ENCODE measurements at regions not wholly inside any gene's neighbourhood (a gene's known extent, or its start where the extent isn't known, plus 50 kb on each side); places are given as distances from the start of the nearest gene placed in this dataset.

DNA sequence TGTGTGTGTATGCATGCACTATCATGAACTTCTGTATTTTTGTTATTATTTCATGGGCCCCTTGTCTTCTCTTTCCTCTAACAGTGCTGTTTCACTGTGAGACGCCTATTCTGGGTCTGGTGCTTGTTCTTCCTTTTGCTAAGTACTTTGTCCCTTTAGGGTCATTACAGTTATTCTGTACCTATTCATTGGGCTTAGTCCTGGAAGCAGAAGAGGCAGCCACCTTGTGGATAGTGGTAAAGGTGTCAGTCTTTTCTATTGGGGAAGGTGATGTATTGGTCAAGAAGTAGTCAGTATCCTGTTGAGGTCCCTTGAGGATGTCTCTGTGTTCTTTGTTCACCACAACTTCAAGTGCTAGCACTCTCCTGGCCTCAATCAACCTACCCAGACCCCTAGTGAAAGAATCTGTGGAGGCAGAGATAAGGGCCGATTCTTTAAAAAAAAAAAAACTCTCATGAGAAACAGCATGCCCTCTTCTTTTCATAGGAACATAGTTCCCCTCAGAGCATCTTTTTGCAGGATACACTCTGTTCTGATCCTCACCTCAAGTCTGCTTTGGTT is 593.8 kb downstream of the SPRY1 start:
- no peak for DNase-seq (ENCODE audit: low spot score)

DNA sequence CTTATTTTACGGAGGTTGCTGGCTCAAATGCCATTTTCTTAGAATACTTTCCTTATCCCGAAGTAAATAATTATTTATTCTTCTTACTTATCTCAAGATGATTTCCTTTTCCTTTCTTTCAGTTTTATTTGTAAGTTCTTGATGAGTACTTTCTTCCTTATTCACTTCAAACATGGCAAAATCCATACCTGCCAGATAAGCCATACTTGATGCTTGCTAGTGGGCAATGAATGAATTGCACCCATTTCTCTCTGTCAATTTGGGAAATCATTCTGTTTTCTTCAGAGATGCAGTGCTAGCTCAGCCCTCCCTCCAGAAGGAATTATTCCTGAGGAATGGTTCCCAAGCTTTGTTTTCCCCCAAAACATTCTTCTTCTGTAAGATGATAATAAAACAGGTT is 598.3 kb downstream of the SPRY1 start:
- DNase-seq (ENCODE audit: low spot score) = no peak

DNA sequence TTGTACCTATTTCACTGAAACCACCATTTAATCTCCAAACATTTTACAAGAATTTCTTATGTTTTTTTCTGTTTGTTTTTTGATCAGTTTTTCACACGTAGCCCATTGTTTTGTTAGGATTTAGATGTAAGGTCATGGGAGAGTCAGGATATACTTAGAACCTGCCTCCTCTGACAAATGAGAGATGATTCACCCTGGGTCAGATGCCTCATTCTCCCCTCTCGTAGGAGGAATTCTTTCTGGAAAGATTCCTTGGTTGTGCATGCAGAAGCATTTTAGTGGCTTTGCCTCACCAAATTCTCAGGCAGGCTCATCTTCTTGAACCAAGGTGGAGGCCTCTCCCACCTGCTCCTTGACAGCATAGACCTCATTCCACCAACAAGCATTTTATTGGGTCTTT is 599.3 kb downstream of the SPRY1 start:
- DNase-seq (ENCODE audit: low spot score) = peak; percentile 12

DNA sequence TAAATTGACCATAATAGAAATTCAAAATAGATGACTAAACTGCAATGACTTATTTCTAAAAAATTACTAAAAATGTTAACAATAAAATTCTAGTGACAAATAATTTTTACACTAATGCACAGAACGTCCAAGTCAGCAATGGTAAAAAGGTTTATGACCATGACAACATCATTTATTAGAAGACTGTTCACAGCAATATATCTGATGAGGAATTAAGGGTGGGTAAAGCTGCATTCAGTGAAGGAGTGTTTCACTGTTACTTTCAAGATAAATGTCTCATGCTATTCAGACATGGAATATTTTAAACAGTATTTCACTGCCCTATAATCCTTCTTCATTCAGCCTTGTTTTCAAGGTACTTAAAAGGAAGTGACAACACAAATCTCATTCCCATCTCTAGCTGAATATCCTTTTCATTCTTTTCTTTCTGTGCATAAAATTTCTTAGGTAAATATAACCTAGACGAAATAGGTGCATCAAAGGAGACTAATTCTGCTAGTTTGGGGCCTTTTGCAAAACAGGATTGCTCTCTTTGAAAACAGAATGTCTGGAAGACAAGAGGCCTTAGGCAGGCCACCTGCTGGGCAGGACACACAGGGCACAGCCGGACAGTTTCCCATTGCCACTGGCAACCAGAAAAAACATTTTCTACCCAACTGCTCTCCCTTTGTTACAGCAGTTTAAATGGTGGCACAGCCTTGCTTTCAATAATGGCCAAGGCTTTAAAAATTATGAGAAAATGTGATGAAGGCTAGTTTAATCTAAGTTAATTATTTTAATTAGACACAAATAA is 600.3 kb downstream of the SPRY1 start:
- DNase-seq (ENCODE audit: low spot score) = no peak

DNA sequence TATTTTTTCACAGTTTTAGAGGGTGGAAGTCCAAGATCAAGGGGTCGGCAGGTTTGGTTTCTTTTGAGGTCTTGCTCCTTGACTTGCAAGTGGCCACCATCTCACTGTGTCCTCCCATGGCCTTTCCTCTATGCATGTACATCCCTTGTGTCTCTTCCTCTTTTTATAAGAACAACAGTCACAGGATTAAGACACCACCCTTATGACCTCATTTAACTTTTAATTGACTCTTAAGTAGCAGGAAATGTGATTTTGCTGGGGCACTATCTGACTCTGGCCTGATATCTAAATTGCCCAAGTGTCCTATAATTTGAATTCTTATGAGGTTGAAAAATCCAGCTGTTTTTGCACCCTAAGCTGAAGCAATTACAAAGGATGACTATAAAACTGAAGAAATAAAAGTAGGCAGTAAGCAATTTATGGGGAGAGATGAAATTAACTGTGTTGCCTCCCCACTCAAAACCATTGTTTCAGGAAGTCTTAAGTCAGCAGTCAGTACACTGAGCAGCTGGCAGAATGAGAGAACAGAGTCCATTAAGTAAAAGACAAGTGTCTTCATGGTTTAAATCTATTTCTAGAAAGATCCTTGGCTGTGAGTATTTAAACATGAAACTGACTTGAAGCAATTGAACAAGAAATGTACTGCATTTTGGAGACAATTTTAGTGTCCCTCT is 601.3 kb downstream of the SPRY1 start:
- DNase-seq (ENCODE audit: low spot score) = no peak

DNA sequence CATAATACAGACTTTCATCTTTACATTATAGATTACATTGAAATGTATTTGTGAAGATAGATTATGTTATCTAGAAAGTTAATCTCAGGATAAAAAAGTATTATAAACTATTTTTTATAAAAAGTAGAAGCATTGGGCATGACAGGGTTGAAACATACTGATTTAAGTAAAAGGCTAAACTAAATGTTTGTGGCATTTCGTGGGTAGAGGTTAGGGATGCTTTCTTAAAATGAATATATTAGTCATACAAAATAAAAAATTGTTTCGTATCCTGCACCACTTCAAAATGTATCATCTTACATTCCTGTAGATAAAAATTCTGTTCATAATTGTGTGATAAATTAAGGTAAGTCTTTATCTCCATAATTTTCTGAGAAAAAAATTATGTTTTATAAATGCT is 603.6 kb downstream of the SPRY1 start:
- DNase-seq (ENCODE audit: low spot score) = no peak

DNA sequence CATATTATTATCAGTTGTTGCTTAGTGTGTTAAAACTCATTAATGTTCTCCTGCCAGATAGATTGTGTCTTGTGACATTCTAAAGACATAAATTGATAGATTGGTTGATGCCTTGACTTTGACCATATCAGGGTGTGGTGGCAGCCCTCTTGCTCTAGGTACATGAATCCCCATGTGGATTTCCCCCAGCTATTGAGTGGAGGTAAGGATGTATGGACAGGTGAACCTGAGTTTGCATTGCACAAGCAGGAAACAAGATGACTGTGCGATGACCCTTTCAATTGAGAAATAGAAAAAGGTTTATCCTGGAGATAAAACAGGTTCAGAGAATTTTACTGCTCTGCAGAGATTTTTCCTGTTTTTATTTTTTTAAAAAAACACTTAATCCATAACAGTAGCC is 619.2 kb downstream of the SPRY1 start:
- DNase-seq (ENCODE audit: low spot score) = no peak

DNA sequence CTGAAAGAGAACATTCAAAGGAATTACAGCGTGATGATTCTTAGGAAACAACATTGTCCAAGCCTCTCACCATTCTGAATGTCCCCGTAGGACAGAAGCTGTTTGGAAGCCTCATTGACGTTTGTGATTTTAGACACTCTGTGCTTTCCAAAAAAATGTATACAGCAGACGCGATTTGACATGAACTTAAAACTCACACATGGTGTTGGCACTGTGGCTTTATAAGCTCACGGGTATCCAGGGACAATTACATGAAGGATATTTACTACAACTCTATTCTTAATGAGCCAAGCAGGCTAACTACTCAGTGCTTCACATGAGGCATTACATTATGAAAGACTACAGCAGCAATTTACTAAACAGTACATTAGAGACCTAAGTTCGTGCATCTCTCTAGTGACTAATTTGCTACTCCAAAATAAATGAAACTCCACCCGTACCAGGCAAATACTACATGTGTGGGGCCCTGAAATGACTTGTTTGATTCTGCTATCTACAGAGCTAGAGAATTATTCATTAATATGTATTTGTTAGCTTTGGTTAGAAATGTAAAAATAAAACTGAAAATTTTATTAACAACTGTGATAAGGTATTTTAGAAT is 620.7 kb downstream of the SPRY1 start:
- no peak for DNase-seq (ENCODE audit: low spot score)

DNA sequence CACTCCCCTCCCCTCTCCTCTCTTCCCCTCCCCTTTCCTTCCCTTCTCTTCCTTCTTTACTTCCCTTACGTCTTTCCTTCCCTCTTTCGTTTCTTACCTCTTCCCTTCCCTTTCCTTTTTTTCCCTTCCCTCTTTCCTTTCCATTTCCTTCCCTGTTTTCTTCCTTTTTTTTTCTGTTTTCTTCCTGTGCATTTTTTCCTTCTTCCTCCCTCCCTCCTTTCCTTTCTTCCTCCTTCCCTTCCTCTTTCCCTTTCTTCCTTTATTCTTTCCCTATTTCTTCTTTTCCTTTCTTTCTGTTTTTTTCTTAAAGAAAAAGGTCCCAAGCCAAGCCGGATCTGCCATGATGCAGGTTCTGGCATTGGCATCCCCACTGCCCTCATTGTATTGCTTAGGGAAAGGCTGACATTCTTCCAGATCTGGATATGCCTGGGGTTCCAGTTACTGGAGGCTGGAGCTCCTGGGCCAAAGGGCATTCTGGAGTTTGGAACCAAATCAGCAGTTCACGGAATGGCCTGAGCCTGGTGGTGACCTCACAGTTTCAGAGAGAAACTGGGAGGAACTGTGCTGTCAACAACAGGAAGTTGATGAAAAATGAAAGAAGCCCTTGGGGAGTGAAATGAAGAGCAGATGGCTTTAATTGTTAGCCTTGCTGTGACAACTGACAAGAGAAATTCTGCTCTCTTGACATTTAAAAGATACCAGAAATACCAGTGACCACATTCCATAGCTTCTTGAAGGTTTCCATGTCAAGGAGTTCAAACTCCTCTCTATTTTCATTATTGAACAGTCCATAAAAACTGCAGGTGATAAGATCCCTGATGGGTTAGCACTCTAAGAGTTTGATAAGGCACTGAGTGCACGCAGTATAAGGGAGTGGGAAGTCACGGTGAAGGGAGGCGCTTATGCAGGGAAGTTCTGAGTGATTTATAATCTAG is 622.1 kb downstream of the SPRY1 start:
- DNase-seq (ENCODE audit: low spot score) = peak; percentile 40

DNA sequence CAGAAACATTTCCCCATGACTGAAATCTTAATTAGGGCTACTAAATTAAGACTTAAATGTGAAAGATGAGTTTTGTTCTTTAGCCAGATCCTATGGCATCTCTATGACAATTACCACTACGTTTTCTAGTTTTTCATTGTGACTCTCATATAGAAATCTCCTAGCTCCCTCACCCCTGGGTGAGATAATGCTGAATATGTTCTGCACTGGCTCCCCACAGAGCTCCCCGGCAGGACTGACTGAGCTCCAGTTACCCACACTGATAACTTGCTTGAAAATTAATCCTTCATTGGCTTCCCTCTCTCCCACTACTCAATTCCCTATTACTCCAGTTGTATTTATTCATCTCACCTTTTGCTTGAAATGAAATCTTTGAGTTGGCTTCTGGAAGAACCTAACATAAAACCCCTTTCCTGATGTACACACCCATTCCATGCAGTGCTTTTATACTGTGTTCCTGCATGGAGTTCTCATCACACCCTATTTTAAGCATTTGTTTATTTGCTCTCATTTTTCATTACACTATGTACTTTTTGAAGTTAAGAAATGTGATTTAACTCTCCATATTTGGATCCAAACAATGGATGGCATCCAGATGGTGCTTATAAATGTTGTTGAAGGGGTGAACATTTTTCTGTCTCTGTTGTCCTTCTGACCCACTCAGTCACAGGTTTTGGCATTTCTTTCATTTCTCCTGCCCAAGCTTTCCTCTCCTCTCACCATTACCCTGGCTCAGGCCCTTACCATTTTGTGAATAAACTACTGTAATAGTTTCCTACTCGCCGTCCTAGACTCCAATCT is 623.4 kb downstream of the SPRY1 start:
- DNase-seq (ENCODE audit: low spot score) = no peak

DNA sequence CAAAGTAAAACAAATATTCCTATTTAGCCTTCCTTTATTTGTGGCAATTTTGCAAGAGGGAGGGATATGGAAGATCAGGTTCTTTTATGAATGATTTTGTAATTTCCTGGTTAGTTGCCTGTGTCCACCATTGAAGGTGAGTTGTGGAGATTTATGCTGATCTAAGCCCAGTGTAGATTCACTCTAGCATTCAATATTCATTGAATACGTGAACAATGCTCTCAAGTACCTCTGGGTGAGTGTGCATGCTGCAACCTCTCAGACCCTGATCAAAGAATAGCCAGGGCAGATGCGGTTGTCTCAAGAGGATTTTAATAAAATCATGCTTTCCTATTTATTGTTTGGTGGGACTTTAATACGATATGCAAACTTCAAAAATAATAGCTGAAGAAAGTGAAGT is 628.4 kb downstream of the SPRY1 start:
- no peak for DNase-seq (ENCODE audit: low spot score)

DNA sequence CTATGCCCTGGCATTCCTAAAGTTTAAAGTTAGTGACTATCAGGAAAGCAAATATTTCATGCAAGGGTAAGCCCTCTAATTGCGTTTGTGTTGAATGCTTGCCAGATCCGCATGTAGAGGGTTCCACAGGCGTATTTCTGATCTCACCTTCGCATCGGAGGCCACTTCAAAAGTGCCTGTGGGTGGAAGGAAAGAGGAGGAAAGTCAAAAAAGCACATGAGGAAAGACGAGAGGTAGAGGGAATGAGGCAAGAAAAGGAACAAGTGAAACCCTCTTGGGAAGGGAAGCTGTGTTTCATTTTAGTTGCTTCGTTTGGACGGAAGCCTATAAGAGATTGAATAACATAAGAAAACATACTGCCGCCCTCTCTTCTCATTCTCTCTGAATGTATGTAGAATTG is 628.8 kb downstream of the SPRY1 start:
- DNase-seq (ENCODE audit: low spot score) = no peak

DNA sequence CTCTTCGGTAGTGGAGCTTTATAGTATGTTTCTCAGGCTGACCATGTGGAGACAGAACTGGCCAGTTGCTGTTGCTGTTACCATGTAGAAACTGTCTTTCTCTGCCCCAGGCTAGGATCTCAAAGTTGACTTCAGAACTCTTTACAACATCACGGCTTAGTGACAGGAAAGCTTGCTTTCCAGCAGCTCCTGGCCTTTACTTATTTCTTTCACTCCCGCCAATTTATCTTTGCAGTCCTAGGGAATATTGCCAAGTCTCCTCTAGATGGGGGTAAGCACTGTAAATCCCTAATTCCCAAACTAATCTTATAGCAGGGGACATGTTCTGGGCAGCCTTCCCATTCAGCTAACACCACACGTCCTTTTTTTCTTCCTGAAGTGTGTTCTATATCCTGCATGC is 631.6 kb downstream of the SPRY1 start:
- DNase-seq (ENCODE audit: low spot score) = no peak

DNA sequence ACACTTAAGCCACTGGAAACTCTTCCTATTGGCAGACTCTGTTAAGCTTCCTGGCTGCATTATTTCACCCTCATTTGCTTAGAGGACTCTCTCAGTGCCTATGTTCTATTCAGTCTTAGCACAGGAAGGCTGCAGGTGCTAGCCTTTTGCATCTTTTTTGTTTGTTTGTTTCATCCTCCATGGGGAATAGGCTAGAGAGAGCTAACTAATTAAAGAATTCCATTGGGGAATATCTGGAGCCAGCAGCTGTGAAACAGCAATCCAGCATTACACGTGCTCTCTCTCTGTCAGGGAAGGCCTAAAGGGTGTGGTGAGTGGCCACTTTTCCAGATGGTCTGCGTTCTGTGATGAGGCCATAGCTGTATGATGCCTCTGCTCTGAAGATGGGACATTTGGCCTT is 633.6 kb downstream of the SPRY1 start:
- DNase-seq (ENCODE audit: low spot score) = no peak

DNA sequence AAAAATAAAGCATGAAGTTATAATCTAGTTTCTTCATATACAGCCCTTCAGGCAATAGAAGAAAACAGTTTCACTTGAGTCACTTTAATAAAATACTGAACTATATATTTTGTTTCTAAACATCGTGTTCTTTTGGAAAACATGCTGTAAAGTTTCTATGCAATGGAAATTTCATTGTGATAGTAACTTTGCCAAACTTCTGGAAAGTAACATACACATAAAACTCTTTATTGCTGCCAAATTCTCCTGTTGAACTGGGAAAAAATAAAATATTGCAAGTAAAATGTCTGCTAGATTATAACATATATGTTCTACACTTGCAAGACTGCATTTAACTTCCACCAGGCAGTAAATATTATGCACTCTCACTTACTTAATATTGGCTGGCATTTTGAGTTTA is 635.4 kb downstream of the SPRY1 start:
- DNase-seq (ENCODE audit: low spot score) = no peak

DNA sequence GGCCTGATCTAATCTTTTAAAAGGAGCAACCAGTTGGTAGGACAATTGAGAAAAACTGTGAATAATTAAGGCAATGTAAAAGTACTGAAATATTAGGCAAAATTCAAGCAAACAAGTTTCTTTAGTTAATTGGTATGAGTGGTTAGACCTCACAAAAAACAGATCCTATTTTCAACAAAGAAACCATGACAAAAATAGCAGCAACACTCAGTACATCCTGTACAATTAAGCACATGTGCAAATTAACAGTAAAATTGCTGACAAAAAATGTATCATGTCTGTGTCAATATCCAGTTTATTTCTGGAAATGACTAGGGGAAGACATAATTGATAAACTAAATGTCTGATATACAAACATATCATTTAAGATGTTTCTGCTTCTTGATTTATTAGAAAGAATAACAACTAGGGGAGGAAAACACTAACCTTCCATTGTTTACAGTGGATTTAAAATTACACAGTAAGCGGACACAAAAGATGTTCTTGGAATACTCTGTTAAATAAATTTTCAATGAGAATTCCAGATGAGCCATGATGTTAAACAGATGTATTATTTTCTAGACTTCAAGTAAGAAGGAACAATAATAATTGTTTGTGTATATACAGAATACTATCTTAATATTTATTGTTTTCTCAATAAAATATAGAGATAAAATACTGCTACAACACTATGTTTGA is 638.9 kb downstream of the SPRY1 start:
- DNase-seq (ENCODE audit: low spot score) = no peak

DNA sequence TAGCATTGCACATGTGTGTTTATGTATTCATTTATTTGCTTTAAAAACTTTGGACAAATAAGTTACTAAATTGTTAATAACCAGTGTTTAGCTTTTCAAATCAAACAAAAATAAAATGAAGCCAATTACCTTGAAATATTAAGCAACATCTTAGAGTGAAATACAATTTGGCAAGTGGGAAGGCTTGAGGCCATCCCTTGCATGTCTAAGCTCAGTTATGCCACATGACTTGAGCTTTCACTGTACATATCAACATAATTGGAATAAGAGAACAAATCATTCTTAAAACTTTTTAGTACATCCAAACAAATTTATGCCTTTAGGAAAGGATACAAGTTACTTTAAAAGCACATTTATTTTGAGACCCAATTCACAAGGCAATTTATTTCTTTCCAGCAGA is 640.6 kb downstream of the SPRY1 start:
- no peak for DNase-seq (ENCODE audit: low spot score)

DNA sequence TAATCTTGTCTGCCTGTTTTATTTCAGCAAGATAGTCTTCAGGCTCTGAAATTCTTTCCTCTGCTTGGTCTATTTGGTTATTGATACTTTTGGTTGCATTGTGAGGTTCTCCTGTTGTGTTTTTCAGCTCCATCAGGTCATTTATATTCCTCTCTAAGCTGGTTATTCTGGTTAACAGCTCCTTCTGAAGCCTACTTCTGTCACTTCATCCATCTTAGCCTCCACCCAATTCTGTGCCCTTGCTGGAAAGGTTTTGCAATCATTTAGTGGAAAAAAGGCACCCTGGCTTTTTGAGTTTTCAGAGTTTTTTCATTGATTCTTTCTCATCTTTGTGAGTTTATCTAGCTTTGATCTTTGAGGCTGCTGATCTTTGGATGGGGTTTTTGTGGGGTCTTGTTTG is 647.7 kb downstream of the SPRY1 start:
- DNase-seq (ENCODE audit: low spot score) = no peak

DNA sequence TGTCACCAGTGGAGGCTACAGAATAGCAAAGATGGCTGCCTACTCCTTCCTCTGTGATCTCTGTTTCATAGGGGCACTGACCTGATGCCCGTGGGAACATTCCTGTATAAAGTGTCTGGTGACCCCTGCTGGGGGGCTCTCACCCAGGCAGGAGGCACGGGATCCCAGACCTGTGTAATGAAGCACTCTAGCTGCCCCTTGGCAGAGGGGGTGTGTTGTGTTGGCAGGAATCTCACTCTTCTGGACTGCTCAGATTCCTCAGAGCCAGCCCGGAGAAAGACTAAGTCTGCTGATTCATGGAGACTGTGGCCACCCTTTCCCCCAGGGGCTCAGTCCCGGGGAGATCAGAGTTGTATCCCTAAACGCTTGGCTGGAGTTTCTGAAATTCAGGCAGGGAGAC is 648.3 kb downstream of the SPRY1 start:
- no peak for DNase-seq (ENCODE audit: low spot score)

DNA sequence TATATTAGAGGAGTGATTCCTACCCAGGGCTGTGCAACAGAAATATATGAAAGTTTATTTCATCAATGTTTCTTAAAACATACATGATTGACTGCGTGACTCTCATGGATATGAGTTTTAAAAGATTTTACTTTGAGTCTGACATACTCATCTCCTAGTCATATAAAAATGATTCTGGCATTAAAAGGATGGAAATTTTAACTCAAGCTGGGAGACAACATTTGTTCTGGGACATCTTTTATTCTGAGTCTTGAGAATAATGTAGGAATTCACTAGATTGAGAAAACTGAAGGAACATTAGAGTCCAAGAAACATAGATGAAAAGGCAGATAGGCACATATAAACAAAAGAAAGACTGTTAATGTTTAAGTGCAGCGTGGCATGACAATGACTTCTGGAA is 649.6 kb downstream of the SPRY1 start:
- DNase-seq (ENCODE audit: low spot score) = no peak

Measured in hepatic stellate cell (primary cell).